Transverse colon (tissue), 3 donors: ENCODE measurements at regions not wholly inside any gene's neighbourhood (a gene's known extent, or its start where the extent isn't known, plus 50 kb on each side); places are given as distances from the start of the nearest gene placed in this dataset.

ENCODE experiments used
- EP300 ChIP-seq: sonication (generic); formaldehyde crosslinking; IDR thresholded peaks from one replicate; pipeline ENCODE4 v1.6.1; 2017; ENCODE audit warnings: antibody characterized with exemption, low read depth
- POLR2A ChIP-seq: fragments of 450-650 bp; IDR thresholded peaks from one replicate; pipeline ENCODE4 v1.6.1; 2016; ENCODE audit warnings: antibody characterized with exemption, mild to moderate bottlenecking, moderate library complexity
- TF ChIP-seq, protein P1 (sequence below), 5 experiments: fragments of 200-600 bp in 3 of 5; fragments of 450-650 bp in 2 of 5; sonication (generic) in 3 of 5; IDR thresholded peaks; 1 replicate in 2 of 5; 2 replicates in 3 of 5; pipeline ENCODE4 v1.5.1; 2016 to 2017; ENCODE audit warnings: antibody characterized with exemption in 5 of 5, inconsistent platforms in 3 of 5, mild to moderate bottlenecking in 2 of 5, moderate library complexity in 1 of 5

DNA sequence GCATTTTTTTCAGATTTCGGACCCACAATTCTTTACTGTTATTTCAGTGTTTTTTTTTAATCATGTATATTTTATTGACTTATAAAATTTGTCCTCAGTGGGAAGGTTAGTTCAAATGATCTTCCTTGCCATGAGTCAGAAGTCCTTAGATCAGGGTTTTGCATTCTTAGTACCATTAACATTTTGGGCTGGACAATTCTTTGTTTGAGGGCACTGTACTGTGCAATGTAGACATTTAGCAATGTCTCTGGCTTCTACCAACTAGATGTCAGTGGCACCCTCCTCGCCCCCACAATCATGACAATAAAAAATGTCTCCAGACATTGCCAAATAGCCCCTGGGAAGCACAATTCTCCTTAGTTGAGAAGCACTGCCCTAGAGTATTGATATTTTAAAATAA is 176.6 kb downstream of the VEGFC start:
- TF ChIP-seq, protein P1, sequence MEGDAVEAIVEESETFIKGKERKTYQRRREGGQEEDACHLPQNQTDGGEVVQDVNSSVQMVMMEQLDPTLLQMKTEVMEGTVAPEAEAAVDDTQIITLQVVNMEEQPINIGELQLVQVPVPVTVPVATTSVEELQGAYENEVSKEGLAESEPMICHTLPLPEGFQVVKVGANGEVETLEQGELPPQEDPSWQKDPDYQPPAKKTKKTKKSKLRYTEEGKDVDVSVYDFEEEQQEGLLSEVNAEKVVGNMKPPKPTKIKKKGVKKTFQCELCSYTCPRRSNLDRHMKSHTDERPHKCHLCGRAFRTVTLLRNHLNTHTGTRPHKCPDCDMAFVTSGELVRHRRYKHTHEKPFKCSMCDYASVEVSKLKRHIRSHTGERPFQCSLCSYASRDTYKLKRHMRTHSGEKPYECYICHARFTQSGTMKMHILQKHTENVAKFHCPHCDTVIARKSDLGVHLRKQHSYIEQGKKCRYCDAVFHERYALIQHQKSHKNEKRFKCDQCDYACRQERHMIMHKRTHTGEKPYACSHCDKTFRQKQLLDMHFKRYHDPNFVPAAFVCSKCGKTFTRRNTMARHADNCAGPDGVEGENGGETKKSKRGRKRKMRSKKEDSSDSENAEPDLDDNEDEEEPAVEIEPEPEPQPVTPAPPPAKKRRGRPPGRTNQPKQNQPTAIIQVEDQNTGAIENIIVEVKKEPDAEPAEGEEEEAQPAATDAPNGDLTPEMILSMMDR (IDR thresholded peaks at IDR 0.05) = no peak
- no peak for TF ChIP-seq EP300
- no peak for TF ChIP-seq POLR2A
